GM18861 (cell line): ENCODE measurements at regions not wholly inside any gene's neighbourhood (a gene's known extent, or its start where the extent isn't known, plus 50 kb on each side); places are given as distances from the start of the nearest gene placed in this dataset.
A peak's percentile ranks its signal among the peaks of the same experiment; 100 is the strongest.

ENCODE experiments used
- ATAC-seq: cut with Tn5 transposase; IDR thresholded peaks from one replicate; pipeline ENCODE4 v1.9.1; 2021; ENCODE audit not compliant: unreplicated experiment

DNA sequence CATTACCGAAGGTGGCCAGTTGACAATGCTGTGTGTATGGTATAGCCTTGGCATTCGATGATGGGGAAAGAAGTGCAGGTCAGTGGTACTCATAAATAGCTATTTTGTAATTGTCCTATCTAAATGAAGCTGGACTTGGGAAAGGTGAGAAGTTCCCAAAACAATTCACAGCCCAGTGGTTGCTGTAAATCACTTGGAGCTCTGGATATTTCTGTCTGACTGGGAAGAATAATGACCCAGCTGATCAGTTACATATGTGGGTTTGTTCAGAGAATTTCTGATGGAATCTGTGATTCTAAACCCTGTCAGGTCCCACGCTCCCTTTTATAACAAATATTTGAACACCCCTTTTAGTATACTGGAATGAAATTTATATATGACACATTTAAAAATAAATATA, 133.9 kb upstream of the PFN2 start:
- ATAC-seq, result no peak

GRCh38 chr3:150101016-150101415, 130.3 kb upstream of the PFN2 start:
- ATAC-seq, result no peak

GRCh38 chr3:150098621-150099020, 127.9 kb upstream of the PFN2 start:
- peak; percentile 83 for ATAC-seq

DNA sequence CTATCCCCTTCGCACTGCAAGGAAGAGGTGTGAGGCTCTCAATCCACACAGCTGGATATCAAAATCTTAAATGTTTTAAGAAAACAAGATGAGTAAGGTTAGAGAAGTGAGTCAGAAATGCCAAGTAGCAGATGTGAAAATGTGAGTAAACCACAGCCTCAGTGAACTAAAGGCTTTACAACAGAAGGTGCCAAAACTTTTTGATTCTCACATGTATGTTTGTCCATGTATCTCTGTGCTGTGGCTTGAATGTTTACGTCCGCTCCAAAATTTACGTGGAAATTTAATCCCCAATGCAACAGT, 126.8 kb upstream of the PFN2 start:
- ATAC-seq, result peak; percentile 33

DNA sequence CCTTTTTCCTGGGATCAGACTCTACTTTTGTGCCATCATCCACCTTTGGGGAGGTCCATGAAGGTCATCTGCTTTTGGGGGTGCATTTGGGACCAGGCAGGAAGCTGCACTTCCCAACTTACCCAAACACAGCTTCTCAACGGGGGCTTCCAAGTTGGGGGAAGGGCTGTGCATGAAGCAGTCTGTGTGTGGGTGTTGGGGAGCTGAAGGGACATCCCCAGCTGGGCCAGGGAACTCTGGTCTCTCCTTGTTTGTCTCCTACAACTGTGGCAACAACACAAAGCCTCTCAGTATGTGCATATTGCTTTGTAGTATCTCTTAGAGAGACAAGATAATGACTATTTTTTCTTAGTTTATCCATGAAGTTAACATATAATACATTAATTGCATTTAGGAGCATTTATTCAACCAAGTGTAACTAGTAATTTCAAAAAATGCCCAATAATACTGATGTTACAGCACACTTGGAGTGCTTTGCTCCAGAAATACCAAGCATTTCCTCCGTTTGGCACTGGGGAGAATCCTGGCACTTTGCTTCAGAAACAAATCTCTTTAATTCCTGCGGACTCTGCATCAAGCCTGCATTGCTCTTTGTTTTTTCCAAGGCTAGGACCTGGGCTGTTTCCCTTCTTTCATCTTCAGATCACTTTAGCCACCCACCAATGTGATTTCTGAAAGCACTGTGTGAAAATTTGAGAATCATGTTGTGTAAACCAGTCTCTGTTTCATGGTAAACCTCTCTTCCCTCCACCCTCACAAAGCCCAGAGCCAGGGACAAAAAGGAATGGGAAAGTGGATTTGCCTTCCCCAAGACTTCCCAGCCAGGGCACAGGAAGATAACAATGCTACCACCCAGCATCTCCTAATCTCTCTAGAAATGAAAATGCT, 126.2 kb upstream of the PFN2 start:
- ATAC-seq, result no peak

- ATAC-seq, result no peak
Observed at GRCh38 chr3:150094150-150094933, 123.6 kb upstream of the PFN2 start.

DNA sequence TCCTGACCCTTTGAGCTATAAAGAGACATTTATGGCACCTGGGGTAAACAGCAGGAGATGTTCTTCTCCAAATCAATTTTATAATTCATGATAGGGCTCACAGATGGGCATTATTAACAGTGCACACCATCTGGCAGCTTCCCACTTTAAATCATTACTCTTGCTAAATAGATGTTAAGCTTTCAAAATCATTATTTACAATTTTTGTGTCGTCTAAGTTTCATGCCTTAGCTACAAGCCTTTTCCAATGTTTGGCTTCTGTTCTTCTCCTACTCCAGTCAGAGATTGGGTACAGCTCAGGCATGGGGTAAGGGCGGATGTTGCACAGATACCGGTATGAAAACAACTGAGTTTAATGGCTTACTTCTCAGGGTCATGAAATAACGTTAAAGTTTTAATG, 120.9 kb upstream of the PFN2 start:
- ATAC-seq, result no peak

- ATAC-seq, result no peak
Observed at GRCh38 chr3:150090877-150091276, 120.2 kb upstream of the PFN2 start.

GRCh38 chr3:150090006-150090405, 119.3 kb upstream of the PFN2 start:
- ATAC-seq, result no peak

DNA sequence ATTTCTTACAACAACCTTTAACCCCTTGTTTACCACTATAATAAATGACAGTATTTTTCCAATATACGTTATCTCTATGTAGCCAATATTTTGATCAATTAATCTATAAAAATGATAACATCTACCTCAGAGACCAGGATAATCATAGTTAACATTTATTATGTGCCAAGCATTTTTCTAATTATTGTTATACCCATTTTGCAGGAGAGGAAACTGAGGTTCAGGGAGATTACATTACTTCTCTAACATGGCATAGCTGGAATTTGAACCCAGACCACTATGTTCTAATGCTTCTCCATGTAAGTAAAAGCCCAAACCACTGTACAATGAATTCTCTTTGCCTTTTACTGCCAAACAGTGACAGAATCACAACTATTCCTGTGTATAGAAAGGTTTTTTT, 113.4 kb upstream of the PFN2 start:
- ATAC-seq, result no peak

GRCh38 chr3:150083655-150084042, 113.0 kb upstream of the PFN2 start:
- no peak for ATAC-seq

DNA sequence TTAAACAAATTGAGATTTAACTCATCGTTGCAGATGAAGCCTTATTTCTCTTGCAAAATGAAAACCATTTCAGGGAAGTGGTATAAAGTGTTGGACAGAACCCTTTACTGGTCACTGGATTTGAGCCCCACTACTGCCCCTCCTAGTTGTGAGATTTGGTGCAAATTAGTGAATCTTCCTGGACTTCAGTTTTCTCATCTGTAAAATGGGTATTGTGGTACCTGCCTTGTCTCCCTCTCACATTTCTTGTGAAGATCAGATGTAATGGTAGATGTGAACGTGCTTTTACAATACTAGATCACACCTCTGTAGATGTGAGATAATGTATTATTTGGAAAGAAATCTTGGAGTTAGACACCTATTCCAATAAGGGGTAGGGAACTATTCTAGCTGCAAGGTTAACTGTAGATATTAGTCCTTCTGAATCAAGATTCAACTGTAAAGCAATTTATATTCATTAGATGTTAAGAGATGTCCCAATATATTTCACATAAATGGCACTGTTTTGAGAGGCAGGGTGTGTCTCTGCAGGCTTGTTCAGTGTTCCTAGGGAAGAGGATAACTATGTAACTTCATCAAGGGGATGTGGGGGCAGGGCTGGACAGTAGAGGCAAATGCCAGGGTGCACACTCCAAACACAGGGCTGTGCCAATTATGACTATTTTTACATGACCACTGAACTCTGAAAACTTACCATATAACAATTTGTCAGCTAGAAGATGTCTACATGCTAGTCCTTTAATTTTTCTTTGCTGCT, 112.4 kb upstream of the PFN2 start:
- no peak for ATAC-seq

GRCh38 chr3:150081084-150081483, 110.4 kb upstream of the PFN2 start:
- ATAC-seq, result no peak

DNA sequence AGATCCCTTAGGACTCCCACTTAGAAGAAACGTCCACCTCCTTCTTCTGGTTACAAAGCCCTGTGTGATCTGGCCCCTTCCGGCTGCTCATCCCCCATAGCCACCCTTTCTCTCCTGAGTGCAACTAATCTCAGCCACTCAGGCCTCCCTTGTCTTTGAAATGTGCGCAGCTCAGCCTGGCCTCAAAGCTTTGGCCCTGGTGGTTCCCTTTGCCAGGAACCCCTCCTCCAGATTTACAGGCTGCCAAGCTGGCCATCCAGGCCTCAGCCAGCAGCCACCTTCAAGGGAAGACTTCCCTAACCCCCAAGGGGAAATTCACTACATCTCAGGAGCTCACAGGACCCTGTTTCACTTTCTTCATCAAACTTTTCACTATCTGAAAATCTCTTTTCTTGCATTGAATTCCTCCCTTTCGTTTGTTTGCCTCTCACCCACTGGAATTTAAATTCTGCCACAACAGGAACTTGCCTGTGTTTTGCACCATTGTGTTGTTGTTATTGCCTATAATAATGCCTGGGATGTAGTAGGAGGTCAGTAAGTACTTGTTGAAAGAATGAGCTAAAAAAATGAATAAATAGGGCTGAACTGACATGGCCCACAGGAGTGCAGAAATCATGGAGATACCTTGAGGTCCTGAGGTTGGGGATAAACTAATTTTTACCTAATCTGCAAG, 109.5 kb upstream of the PFN2 start:
- no peak for ATAC-seq

- no peak for ATAC-seq
Observed at GRCh38 chr3:150079029-150079739, 108.5 kb upstream of the PFN2 start.

GRCh38 chr3:150077581-150078247, 107.0 kb upstream of the PFN2 start:
- ATAC-seq, result no peak

GRCh38 chr3:150077107-150077506, 106.4 kb upstream of the PFN2 start:
- ATAC-seq, result no peak

DNA sequence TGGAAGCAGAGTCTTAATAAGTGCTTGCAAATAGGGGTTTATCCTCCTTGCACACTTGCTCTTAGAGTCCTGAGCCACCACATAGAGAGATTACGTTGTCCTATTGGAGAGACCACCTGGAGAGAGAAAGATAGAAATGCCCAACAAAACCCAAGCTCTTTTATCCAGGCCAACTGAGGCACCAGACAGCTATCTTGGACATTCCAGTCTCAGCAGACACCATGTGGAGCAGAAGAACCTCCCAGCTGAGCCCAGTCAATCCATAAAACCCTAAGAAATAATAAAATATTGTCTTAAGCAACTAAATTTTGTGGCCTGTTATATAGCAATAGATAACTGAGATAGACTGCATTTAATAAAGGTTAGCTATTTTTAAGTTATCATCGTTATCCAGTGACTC, 105.7 kb upstream of the PFN2 start:
- no peak for ATAC-seq

DNA sequence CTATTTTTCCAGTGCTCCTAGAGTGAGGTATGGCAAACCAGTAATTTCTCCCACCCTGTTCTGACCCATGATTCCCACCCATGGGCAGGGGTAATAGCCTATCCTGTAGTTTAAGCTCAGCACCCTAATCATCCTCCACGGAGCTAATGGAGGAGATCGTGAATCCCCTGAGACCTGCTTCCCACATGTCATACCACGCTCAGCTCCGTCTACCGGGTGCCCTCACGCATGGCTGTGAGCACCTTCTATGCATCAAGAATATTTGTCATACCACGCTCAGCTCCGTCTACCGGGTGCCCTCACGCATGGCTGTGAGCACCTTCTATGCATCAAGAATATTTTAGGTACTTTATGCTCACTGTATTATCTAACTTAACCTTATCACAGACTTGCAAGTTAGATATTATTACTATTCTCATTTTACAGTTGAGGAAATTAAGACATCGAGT, 104.7 kb upstream of the PFN2 start:
- no peak for ATAC-seq
